ENCODE measurements at regions not wholly inside any gene's neighbourhood (a gene's known extent, or its start where the extent isn't known, plus 50 kb on each side); places are given as distances from the start of the nearest gene placed in this dataset.

DNA sequence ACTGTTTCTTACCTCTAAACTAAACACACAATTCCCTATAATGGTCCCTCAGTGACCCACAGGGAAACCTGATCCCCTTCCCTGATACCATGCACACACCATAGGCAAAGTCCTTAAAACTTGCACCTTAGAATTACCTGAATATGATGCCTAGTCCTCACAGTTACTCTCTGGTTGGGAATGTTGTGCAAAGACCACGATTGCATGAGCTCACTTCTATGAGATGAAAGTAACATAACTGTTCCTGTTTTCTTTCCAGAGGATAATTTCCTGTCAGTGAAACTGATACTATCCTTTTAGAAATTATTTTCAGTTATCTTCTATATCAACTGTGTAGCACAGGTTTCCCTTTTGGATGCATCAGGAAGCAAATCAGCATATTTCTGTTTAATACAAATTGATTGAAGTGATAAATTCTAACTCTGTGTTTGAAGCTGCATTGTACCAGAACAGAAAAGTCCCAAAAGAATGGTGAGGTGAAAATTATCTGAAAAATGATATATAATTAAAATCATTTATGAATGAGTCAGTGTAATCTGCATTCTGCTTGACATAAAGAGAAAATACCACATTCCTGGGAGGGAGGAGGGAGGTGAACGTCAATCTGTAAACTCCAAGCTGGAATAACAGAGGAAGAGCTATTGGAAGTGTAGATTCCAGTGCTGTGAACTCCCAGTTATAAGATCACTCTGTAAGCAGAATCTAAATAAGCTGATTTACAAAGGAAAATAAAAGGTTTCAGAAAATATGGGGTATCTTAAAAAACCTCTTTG, 51.2 kb upstream of the TNFAIP8 start:
- TF ChIP-seq, protein P1, sequence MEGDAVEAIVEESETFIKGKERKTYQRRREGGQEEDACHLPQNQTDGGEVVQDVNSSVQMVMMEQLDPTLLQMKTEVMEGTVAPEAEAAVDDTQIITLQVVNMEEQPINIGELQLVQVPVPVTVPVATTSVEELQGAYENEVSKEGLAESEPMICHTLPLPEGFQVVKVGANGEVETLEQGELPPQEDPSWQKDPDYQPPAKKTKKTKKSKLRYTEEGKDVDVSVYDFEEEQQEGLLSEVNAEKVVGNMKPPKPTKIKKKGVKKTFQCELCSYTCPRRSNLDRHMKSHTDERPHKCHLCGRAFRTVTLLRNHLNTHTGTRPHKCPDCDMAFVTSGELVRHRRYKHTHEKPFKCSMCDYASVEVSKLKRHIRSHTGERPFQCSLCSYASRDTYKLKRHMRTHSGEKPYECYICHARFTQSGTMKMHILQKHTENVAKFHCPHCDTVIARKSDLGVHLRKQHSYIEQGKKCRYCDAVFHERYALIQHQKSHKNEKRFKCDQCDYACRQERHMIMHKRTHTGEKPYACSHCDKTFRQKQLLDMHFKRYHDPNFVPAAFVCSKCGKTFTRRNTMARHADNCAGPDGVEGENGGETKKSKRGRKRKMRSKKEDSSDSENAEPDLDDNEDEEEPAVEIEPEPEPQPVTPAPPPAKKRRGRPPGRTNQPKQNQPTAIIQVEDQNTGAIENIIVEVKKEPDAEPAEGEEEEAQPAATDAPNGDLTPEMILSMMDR (IDR thresholded peaks at IDR 0.05) = no peak
- DNase-seq (ENCODE audit: low spot score) (no peak), ATAC-seq (ENCODE audit: low FRiP score) (no peak)

Measured in omental fat pad (tissue), 3 donors.